Neural crest cell (in vitro differentiated cells): ENCODE measurements at regions not wholly inside any gene's neighbourhood (a gene's known extent, or its start where the extent isn't known, plus 50 kb on each side); places are given as distances from the start of the nearest gene placed in this dataset.

Source experiments
- DNase-seq: peaks from one replicate; pipeline ENCODE4 v3.0.0; 2021; ENCODE audit warnings: low read depth, mixed read lengths, low spot score
- H3K27ac Mint-ChIP-seq: one replicate; pipeline ENCODE4 v1.8.0; 2021; ENCODE audit warnings: mild to moderate bottlenecking, mixed read lengths; ENCODE audit not compliant: unreplicated experiment
- H3K27me3 Mint-ChIP-seq: 2 replicates; pipeline ENCODE4 v1.8.0; 2021; ENCODE audit warnings: low read depth, mild to moderate bottlenecking, mixed read lengths
- H3K36me3 Mint-ChIP-seq: 2 replicates; pipeline ENCODE4 v1.8.0; 2021; ENCODE audit warnings: low read depth, mild to moderate bottlenecking, mixed read lengths
- H3K4me1 Mint-ChIP-seq: 2 replicates; pipeline ENCODE4 v1.8.0; 2021; ENCODE audit warnings: mixed read lengths
- H3K4me3 Mint-ChIP-seq: one replicate; pipeline ENCODE4 v1.8.0; 2021; ENCODE audit warnings: mild to moderate bottlenecking, mixed read lengths
- H3K9me3 Mint-ChIP-seq: 2 replicates; pipeline ENCODE4 v1.8.0; 2021; ENCODE audit warnings: mixed read lengths
- TF ChIP-seq, protein P1 (sequence below): fragments of 200-600 bp; sonication (generic); conservative IDR thresholded peaks from 2 replicates; pipeline ENCODE4 v1.5.0; 2021; ENCODE audit warnings: antibody characterized with exemption, mild to moderate bottlenecking

- H3K9me3 Mint-ChIP-seq: no peaks in the 10 kb centered on the region
- no peak overlapping the region for H3K4me3 Mint-ChIP-seq
- no peaks in the 10 kb centered on the region for H3K36me3 Mint-ChIP-seq
- DNase-seq: no peak
- no peaks in the 10 kb centered on the region for H3K27me3 Mint-ChIP-seq
- no peak overlapping the region for H3K27ac Mint-ChIP-seq
- H3K4me1 Mint-ChIP-seq: no peaks in the 10 kb centered on the region
- TF ChIP-seq, protein P1, sequence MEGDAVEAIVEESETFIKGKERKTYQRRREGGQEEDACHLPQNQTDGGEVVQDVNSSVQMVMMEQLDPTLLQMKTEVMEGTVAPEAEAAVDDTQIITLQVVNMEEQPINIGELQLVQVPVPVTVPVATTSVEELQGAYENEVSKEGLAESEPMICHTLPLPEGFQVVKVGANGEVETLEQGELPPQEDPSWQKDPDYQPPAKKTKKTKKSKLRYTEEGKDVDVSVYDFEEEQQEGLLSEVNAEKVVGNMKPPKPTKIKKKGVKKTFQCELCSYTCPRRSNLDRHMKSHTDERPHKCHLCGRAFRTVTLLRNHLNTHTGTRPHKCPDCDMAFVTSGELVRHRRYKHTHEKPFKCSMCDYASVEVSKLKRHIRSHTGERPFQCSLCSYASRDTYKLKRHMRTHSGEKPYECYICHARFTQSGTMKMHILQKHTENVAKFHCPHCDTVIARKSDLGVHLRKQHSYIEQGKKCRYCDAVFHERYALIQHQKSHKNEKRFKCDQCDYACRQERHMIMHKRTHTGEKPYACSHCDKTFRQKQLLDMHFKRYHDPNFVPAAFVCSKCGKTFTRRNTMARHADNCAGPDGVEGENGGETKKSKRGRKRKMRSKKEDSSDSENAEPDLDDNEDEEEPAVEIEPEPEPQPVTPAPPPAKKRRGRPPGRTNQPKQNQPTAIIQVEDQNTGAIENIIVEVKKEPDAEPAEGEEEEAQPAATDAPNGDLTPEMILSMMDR: no peak
These were observed 285.9 kb downstream of the RFC3 start for GRCh38 chr13:34103854-34104253.

DNA sequence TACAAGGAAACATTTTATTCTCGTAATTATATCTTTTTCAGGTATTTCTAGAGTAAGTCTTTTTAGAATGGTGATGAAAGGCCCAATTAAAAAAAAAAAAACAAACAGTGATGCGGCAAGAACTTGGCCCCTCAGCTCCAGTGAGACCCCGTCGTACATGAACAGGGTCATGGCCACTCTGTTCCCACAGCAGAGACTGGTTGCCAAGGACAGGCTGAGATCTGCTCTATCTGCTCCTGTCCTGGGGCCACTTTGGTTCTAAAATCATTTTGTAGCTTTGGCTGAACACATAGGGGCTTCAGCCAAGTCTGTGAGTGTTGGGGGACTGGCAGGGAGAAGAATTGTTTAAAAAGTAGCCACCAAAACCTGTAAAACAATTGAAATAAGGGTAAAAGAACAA lies 286.9 kb downstream of the RFC3 start:
- no peaks in the 10 kb centered on the region for H3K36me3 Mint-ChIP-seq
- TF ChIP-seq, protein P1: no peak
- no peaks in the 10 kb centered on the region for H3K27me3 Mint-ChIP-seq
- H3K4me3 Mint-ChIP-seq: no peak overlapping the region
- H3K9me3 Mint-ChIP-seq: peaks cover 3% of the 10 kb centered on the region
- H3K4me1 Mint-ChIP-seq: no peaks in the 10 kb centered on the region
- no peak for DNase-seq
- no peak overlapping the region for H3K27ac Mint-ChIP-seq

DNA sequence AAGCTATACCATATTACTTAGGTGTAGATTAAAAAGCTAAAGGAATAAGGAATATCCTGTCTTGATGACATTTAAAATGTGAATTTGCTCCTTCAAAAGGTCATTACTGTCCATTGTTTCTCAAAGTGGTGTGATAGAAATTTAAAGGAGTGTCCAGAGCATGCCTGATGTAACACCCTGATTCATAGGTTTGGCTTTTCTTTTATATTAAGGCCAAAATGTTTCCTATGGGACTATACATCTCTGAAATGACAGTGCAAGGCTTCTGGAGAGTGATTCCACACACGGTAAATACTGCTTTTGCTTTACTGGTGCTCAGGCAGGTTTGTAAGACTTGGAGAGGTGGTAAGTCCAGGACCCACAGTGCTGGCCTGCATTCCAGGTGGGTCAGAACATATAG lies 289.9 kb downstream of the RFC3 start:
- H3K9me3 Mint-ChIP-seq: peaks cover 3% of the 10 kb centered on the region
- H3K27me3 Mint-ChIP-seq: no peaks in the 10 kb centered on the region
- H3K27ac Mint-ChIP-seq: no peak overlapping the region
- TF ChIP-seq, protein P1: no peak
- no peak for DNase-seq
- H3K4me1 Mint-ChIP-seq: no peaks in the 10 kb centered on the region
- H3K4me3 Mint-ChIP-seq: no peak overlapping the region
- no peaks in the 10 kb centered on the region for H3K36me3 Mint-ChIP-seq

DNA sequence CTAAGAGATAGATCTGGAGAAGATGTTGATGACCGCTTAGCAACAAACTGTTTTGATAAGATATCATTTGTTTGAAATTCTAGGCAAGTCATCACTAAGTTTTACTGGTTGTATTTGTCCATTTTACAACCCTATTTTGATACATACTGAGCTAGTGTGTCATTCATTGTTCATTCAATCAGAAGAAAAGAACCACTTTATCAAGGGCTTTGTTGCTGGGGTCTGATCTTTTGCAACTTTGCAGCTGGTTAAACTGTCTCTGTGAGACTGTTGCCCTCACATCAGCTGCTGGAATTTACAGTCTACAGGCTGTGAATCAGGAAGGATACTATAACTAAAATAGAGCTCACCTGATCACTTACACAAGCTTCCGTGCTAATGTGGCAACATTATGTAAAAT lies 290.5 kb downstream of the RFC3 start:
- Mint-ChIP-seq H3K4me1 (no peaks in the 10 kb centered on the region), H3K36me3 (no peaks in the 10 kb centered on the region), H3K27me3 (no peaks in the 10 kb centered on the region), H3K27ac (no peak overlapping the region), H3K9me3 (peaks cover 3% of the 10 kb centered on the region), H3K4me3 (no peak overlapping the region)
- TF ChIP-seq, protein P1: no peak
- DNase-seq: no peak

- H3K27ac Mint-ChIP-seq: no peak overlapping the region
- H3K36me3 Mint-ChIP-seq: no peaks in the 10 kb centered on the region
- no peaks in the 10 kb centered on the region for H3K9me3 Mint-ChIP-seq
- H3K4me1 Mint-ChIP-seq: no peaks in the 10 kb centered on the region
- H3K27me3 Mint-ChIP-seq: no peaks in the 10 kb centered on the region
- DNase-seq: no peak
- TF ChIP-seq, protein P1: no peak
- H3K4me3 Mint-ChIP-seq: no peak overlapping the region
These were observed 296.6 kb downstream of the RFC3 start for GRCh38 chr13:34114581-34114980.

DNA sequence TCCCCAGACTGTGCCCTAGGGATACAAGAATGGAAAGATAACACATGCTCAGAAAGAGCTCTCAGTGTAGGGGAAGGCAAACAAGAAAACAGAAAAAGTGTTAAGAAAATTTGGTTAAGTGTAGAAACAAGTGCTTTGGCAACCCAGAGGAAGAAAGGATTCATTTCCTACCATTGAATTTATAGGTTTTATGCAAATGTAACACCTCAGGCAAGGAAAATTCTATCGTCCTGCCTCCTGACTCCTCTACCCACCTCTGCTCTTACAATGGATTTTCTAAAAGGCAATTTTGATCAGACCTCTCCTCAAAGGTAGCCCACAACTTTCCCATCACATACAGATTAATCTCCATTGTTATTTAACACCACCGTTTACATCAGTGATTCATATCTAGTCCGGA lies 298.7 kb downstream of the RFC3 start:
- Mint-ChIP-seq H3K27me3 (no peaks in the 10 kb centered on the region), H3K9me3 (peaks cover 3% of the 10 kb centered on the region), H3K4me1 (no peaks in the 10 kb centered on the region), H3K36me3 (no peaks in the 10 kb centered on the region), H3K27ac (no peak overlapping the region), H3K4me3 (no peak overlapping the region)
- DNase-seq: no peak
- TF ChIP-seq, protein P1: no peak
